ENCODE measurements at regions not wholly inside any gene's neighbourhood (a gene's known extent, or its start where the extent isn't known, plus 50 kb on each side); places are given as distances from the start of the nearest gene placed in this dataset.

- DNase-seq (ENCODE audit: low read depth in 4 of 4, low spot score in 1 of 4): no peak
Measured at GRCh38 chr4:71237641-71238040, 101.2 kb upstream of the SLC4A4 start.

DNA sequence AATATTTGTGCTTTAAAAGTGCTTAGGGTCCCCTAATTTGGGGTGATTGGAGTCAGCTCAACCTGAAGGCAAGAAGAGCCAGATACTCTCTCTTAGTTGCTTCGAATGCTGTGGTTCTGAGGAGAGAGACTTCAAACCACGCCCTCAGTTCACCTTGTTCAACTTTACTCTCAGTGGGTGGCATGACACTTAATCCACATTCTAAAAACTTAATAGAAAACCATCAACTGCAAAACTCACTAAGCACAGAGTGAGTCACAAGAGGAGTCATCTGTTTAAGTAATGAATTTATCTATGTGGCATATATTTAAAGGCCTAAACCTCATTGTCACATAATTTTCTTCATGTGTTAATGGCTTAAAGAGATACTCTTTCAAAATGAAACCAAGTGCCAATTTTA, 99.5 kb upstream of the SLC4A4 start:
- DNase-seq (ENCODE audit: low read depth in 4 of 4, low spot score in 1 of 4): no peak

- DNase-seq (ENCODE audit: low read depth in 4 of 4, low spot score in 1 of 4): no peak
Measured at GRCh38 chr4:71240094-71240493, 98.7 kb upstream of the SLC4A4 start.

GRCh38 chr4:71241501-71242288, 97.1 kb upstream of the SLC4A4 start:
- no peak for DNase-seq (ENCODE audit: low read depth in 4 of 4, low spot score in 1 of 4)

DNA sequence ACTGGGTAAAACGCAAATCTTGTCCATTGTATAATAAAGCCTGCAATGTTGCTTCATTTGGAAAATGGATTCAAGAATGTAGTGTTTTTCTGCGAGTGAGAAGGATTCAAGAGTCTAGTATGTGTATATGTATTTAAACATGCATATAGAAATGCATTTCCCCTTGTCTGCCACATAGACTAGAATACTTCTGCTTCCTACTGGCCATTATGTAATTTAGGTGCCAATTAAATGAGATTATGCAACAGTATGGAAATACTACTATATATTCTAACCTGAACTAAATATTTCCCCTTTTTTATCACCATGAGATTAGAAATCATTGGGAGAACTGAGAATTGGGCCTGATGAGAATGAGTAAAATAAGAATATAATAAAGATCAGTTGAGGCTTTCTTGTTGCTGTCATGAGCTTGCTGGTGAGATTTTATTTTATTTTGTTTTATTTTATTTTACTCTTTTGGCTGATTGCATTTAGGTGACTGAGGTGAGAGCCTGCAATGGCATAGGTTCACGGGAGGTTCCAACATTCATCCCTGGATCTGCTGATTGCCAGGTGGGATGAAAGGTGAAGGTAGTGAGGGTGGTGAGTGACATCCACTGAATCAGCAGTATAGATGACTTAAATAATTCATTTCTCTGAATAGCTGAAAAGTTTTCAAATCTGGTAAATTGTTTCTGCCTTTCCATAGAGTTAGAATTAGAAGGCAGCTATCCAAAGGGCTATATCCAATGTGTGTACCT, 95.6 kb upstream of the SLC4A4 start:
- DNase-seq (ENCODE audit: low read depth in 4 of 4, low spot score in 1 of 4): no peak

GRCh38 chr4:71247706-71248105, 91.1 kb upstream of the SLC4A4 start:
- no peak for DNase-seq (ENCODE audit: low read depth in 4 of 4, low spot score in 1 of 4)

DNA sequence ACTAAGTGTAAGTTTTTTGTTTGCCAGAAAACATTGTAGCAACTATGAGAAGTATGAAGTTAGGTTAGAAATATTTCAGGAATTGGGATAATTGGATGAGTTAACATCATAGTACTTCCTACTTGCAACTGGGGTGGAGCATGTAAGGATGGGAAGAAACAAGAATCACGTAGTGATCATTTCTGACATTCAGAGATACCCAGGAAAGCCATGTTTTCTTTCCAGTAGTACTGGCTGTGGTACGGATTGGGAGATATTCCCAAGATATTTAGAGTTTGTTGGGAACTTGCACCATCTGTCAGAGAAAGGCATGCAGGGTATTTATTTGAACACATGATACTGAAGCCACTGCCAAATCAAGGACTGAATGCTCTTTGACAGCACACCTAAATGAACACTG, 87.6 kb upstream of the SLC4A4 start:
- no peak for DNase-seq (ENCODE audit: low read depth in 4 of 4, low spot score in 1 of 4)

DNA sequence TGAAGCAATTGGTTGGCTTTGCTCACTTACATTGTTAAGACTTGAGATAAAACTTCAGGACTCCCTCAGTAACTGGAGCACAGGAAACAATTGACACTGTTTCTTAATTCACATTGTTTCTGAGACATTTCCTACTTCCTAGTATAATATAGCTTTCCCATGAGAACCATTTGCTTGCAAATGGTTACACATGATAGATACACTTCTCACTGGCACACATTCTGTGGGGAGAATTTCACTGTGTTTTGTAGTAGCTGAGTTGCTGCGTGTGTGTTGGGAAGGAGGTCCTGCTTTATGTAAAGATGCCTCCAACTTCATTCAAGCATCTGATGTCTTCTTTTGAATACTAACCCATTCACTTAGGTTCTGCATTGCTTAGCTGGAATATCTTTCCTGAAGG, 85.3 kb upstream of the SLC4A4 start:
- no peak for DNase-seq (ENCODE audit: low read depth in 4 of 4, low spot score in 1 of 4)

- DNase-seq (ENCODE audit: low read depth in 4 of 4, low spot score in 1 of 4): no peak
Measured at GRCh38 chr4:71254451-71255012, 84.3 kb upstream of the SLC4A4 start.

DNA sequence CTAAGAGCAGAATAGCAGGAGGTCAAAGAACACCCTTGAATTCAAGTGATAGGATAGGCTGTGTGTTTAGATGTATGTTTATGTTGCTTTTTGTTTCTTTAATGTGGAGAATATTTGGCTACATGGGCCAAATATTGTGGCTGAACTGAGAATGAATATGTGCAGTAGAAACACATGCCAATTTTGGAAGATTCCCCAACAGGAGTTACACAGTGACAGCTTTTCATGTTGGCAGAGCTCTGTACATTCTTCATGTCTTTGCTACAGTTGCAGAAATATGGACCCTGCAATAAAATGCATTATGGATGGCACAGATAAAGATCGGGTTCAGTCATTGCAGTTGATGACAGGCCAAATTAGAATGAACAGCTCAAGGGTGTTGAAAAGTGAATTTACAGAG, 82.8 kb upstream of the SLC4A4 start:
- no peak for DNase-seq (ENCODE audit: low read depth in 4 of 4, low spot score in 1 of 4)

DNA sequence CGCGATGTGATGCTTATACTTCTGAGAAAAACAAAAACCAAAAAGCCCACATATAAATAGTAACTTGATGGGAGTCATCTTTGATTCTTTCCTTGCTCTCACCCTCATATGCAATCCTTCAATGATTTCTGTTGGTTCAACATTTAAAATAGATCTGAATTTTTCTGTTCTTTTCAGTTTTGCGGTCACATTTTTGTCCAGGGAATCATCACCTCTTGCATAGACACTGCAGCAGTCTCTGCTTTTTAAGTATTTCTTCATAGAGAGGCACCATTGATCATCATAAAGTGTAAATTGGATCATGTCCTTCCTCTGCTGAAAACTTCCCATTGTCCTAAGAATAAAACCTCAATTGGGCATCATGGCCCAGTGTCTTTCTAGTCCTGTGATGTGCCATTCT, 81.1 kb upstream of the SLC4A4 start:
- no peak for DNase-seq (ENCODE audit: low read depth in 4 of 4, low spot score in 1 of 4)

GRCh38 chr4:71258323-71258722, 80.5 kb upstream of the SLC4A4 start:
- DNase-seq (ENCODE audit: low read depth in 4 of 4, low spot score in 1 of 4): no peak

DNA sequence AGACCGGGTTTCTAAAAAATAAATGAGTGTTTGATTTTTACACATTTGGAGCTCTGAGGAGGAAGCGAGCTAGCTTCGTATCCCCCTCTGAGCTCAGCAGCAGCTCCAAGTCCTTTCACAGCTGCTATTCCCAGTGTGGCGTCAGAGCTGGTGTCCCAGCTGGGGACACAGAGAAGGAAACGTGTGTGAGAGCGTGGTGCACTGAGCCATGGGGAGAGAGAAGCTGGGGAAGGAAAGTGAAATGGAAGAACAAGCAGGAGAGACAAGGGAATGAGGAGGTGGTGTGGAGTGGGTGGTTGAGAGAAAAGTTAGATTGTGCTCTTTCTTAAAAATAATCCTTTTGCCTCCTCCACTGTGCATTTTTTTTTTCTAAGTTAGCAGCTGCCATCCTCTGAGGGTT, 79.5 kb upstream of the SLC4A4 start:
- DNase-seq (ENCODE audit: low read depth in 4 of 4, low spot score in 1 of 4): no peak

DNA sequence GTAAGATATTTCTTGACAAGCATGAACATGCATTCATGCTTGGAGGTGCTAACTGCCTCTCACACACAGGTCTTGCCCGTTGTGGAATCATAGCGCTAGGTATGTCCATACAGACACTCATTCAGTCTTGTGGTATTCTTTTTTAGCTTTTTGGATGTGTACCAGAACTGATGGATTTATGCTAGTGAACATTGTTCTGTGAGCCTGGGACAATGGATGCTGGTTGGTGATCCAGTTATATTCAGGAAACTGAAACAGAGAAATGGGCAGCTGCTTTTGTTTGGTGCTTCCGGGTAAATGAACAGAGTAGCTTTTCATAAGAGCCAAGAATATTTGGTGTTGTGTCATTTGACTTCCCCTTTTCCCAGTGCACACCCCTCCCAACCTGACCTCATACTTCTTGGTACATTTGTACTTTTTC, 78.9 kb upstream of the SLC4A4 start:
- no peak for DNase-seq (ENCODE audit: low read depth in 4 of 4, low spot score in 1 of 4)

- DNase-seq (ENCODE audit: low read depth in 4 of 4, low spot score in 1 of 4): no peak
Measured at GRCh38 chr4:71260544-71260943, 78.3 kb upstream of the SLC4A4 start.

DNA sequence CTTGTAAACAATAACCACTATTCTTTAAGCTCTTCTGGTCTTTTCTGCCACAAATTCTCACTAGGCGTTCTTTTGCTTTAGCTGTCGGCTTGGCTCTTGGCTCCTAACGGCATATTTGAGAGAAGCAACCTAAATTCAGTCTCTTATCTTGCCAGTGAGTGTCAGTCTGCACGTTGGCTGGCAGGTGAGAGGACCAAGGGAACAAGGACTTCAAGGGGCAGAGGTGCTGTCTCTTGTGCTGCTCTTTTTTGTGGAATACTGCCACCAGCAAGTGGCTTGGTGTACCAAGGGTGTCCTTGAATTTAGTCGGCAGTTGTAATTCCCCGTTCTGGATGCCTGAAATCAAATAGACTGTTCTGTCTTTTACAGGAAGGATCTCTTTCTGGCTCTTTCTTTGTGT, 77.8 kb upstream of the SLC4A4 start:
- no peak for DNase-seq (ENCODE audit: low read depth in 4 of 4, low spot score in 1 of 4)

DNA sequence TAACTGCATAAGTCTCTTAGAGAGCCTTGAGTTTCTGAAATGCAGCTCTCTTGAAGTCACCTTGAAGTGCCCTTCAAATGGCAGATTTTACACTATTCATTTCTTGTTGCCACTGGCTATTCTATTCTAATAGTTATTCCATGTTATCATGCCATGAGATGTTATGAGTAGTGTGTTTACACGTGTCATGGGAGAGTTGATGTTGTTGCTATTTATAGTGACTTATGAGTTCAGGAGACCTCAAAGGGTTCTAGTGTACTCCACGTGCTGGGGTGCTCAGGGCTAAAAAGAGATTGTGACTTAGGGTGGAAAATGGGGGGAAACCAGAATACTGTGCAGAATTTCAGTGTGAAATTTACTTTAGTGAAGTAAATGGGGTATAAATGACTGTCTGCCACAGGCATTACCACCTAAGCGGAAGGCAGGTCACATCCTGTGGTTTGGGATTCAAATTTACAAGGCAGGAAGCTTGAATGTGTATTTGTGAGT, 77.1 kb upstream of the SLC4A4 start:
- no peak for DNase-seq (ENCODE audit: low read depth in 4 of 4, low spot score in 1 of 4)

GRCh38 chr4:71262161-71262560, 76.7 kb upstream of the SLC4A4 start:
- no peak for DNase-seq (ENCODE audit: low read depth in 4 of 4, low spot score in 1 of 4)

DNA sequence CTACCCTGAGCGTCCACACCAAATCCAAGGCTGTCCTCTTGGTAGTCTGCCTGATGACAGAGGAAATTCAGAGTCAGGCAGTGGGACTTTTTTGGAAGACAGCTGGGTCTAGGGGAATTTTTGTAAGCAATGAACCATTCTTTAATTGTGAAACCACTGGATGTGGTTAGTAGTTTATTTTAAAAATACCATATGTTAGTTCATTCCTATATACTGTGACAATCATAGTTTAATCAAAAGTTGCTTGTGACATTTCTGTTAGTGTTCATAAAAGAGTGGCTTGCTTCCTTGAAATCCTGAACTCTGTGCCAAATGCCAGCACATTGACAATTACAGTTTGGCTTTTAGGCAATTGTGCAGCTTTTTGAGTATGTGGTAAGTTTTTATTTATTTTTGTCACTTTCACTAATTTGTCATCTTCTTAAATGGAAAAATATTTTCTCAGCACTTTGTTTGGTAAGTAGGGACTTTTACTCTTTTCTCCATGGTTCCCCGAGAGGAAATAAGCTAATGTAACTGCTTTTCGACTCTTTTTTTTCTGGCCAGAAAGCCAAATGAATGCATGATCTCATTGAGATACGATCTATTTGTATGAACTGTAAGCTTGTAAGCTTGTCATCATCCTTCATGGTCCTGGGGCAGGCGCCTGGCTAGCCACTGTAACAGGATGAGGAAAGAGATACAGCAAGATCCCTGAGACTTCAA, 72.6 kb upstream of the SLC4A4 start:
- no peak for DNase-seq (ENCODE audit: low read depth in 4 of 4, low spot score in 1 of 4)

- no peak for DNase-seq (ENCODE audit: low read depth in 4 of 4, low spot score in 1 of 4)
Measured at GRCh38 chr4:71267244-71267643, 71.6 kb upstream of the SLC4A4 start.

DNA sequence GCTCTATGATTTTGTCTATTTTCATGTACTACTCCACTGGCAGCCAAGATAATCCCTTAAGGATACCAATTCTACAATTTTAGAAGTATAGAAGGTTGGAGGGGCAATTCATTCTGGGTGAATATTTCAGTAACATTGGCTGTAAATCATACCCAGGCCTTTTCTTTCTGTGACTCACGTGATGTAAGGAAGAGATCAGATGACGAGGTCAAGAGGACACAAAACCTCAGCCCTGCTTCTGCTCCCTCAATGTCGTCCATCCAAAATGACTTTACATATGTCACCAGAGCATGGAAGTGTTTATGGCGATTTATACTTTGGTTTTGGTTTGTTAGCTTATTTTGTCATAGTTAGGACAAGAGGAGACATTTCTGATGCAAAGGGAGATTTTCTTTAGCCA, 70.7 kb upstream of the SLC4A4 start:
- DNase-seq (ENCODE audit: low read depth in 4 of 4, low spot score in 1 of 4): no peak

- no peak for DNase-seq (ENCODE audit: low read depth in 4 of 4, low spot score in 1 of 4)
Measured at GRCh38 chr4:71269233-71269632, 69.6 kb upstream of the SLC4A4 start.
